ENCODE measurements at regions not wholly inside any gene's neighbourhood (a gene's known extent, or its start where the extent isn't known, plus 50 kb on each side); places are given as distances from the start of the nearest gene placed in this dataset.

- CTCF ChIA-PET (ENCODE audit: low intra/inter-chr PET ratio, low total read pairs), result no interaction called here
- in situ Hi-C loops (cut with HindIII; ENCODE audit: extremely low pct_ligation_motif_present, low pct_unique_long_range_greater_than_20kb), result no loop called here
Measured at GRCh38 chr18:29737620-29738019, 1304.9 kb downstream of the DSC3 start.

More at GRCh38 chr18:29737620-29738019, 1304.9 kb downstream of the DSC3 start:
- Histone ChIP-seq H3K27ac (ENCODE audit: extremely low read length, insufficient read depth, low read length) (no peak overlapping the region), H3K36me3 (replicated peaks in 1 of 2; ENCODE audit: control insufficient read depth in 1 of 2, insufficient read depth in 2 of 2, low read length in 2 of 2) (no peaks in the 10 kb centered on the region), H3K27me3 (ENCODE audit: control insufficient read depth in 1 of 2, insufficient read depth in 2 of 2, low read length in 2 of 2) (no peaks in the 10 kb centered on the region), H2AFZ (ENCODE audit: low read length) (no peak overlapping the region), H4K20me1 (ENCODE audit: insufficient read depth, low read length) (no peaks in the 10 kb centered on the region), H3K4me1 (ENCODE audit: insufficient read depth, low read length) (no peaks in the 10 kb centered on the region), H3K9me3 (ENCODE audit: low read length) (no peaks in the 10 kb centered on the region), H3K4me3 (replicated peaks in 1 of 3; ENCODE audit: insufficient read depth in 1 of 3, low read depth in 2 of 3, low read length in 3 of 3) (no peak overlapping the region), H3K9ac (ENCODE audit: insufficient read depth, low read depth, low read length) (no peak overlapping the region), H3K79me2 (ENCODE audit: insufficient read depth, low read length) (no peaks in the 10 kb centered on the region), H3K4me2 (ENCODE audit: low read depth, low read length) (no peak overlapping the region)
- ATAC-seq (no peak), FAIRE-seq (no peak), DNase-seq (ENCODE audit: low spot score) (no peak)
- no peak for TF ChIP-seq PHF5A (CRISPR knock-in tag; IDR thresholded peaks at IDR 0.05; ENCODE audit: low read depth, unreplicated experiment)
- TF ChIP-seq ZNF335 (CRISPR knock-in tag; IDR thresholded peaks at IDR 0.05), result no peak
- TF ChIP-seq ZBTB4 (CRISPR knock-in tag; IDR thresholded peaks at IDR 0.05; ENCODE audit: borderline replicate concordance), result no peak
- TF ChIP-seq CEBPG (CRISPR knock-in tag; IDR thresholded peaks at IDR 0.05), result no peak
- TF ChIP-seq ZNF17 (CRISPR knock-in tag; IDR thresholded peaks at IDR 0.05), result no peak
- POLR2A ChIA-PET, result no interaction called here
- BruUV-seq (replicated peaks), result no TSS peak
- 0% methylated on average over 2 of the region's 4 CpGs for WGBS (ENCODE audit: low lambda C conversion rate)
- intact Hi-C loops (cut with micrococcal nuclease; ENCODE audit: unreplicated experiment), result no loop called here
